HFFc6 (cell line): ENCODE measurements at regions not wholly inside any gene's neighbourhood (a gene's known extent, or its start where the extent isn't known, plus 50 kb on each side); places are given as distances from the start of the nearest gene placed in this dataset.

Experiments
- DNase-seq: peaks from one replicate; pipeline ENCODE4 v3.0.0-alpha.2; 2018
- H3K27ac Mint-ChIP-seq: 2 replicates; pipeline ENCODE4 v1.8.0; 2020; ENCODE audit warnings: mild to moderate bottlenecking, mixed read lengths
- H3K27me3 Mint-ChIP-seq: 2 replicates; pipeline ENCODE4 v1.8.0; 2021; ENCODE audit warnings: mild to moderate bottlenecking, moderate library complexity, mixed read lengths; ENCODE audit not compliant: insufficient read depth
- H3K36me3 Mint-ChIP-seq: 2 replicates; pipeline ENCODE4 v1.8.0; 2021; ENCODE audit warnings: low read depth, mixed read lengths
- H3K4me1 Mint-ChIP-seq: 2 replicates; pipeline ENCODE4 v1.8.0; 2020; ENCODE audit warnings: low read depth, mixed read lengths
- H3K4me3 Mint-ChIP-seq: 2 replicates; pipeline ENCODE4 v1.8.0; 2020; ENCODE audit warnings: mild to moderate bottlenecking, moderate library complexity, mixed read lengths
- H3K9me3 Mint-ChIP-seq: 2 replicates; pipeline ENCODE4 v1.8.0; 2020; ENCODE audit warnings: mild to moderate bottlenecking, mixed read lengths
- TF ChIP-seq, protein P1 (sequence below): fragments of 200-600 bp; sonication (generic); IDR thresholded peaks from 2 replicates; pipeline ENCODE4 v1.5.0; 2021; ENCODE audit warnings: antibody characterized with exemption, mild to moderate bottlenecking

DNA sequence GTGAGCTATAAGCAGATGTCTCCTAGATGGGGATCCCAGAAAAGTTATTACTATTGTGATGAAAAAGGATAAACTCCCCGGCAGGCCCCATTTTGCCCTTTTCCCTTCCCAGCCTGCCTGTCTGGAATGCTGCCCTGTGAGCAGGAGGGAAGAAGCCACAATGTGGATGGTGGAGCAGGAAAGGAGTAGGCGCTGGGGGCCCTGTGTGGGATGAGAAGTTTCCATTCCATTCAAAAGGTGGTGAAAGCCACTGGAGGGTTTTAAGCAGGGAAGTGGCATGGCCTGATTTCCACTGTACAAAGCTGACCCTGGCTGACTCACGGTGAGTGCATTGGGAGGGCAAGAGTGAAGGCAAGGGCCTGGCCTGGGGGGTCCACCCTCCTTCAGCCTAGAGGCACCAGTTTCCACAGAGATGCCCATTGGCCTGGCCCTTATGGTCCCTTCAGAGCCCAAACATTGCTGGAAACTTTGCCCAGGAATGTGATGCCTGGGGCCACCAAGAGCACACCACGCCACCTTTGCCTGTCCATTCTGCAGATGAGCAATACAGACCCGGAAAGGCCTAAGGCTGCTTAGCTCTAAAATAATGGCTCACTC is 206.9 kb downstream of the RPLP1 start:
- no peaks in the 10 kb centered on the region for H3K9me3 Mint-ChIP-seq
- no peaks in the 10 kb centered on the region for H3K4me1 Mint-ChIP-seq
- H3K4me3 Mint-ChIP-seq: no peak overlapping the region
- H3K36me3 Mint-ChIP-seq: no peaks in the 10 kb centered on the region
- TF ChIP-seq, protein P1, sequence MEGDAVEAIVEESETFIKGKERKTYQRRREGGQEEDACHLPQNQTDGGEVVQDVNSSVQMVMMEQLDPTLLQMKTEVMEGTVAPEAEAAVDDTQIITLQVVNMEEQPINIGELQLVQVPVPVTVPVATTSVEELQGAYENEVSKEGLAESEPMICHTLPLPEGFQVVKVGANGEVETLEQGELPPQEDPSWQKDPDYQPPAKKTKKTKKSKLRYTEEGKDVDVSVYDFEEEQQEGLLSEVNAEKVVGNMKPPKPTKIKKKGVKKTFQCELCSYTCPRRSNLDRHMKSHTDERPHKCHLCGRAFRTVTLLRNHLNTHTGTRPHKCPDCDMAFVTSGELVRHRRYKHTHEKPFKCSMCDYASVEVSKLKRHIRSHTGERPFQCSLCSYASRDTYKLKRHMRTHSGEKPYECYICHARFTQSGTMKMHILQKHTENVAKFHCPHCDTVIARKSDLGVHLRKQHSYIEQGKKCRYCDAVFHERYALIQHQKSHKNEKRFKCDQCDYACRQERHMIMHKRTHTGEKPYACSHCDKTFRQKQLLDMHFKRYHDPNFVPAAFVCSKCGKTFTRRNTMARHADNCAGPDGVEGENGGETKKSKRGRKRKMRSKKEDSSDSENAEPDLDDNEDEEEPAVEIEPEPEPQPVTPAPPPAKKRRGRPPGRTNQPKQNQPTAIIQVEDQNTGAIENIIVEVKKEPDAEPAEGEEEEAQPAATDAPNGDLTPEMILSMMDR: no peak
- no peak for DNase-seq
- no peak overlapping the region for H3K27ac Mint-ChIP-seq
- peaks cover 34% of the 10 kb centered on the region for H3K27me3 Mint-ChIP-seq

DNA sequence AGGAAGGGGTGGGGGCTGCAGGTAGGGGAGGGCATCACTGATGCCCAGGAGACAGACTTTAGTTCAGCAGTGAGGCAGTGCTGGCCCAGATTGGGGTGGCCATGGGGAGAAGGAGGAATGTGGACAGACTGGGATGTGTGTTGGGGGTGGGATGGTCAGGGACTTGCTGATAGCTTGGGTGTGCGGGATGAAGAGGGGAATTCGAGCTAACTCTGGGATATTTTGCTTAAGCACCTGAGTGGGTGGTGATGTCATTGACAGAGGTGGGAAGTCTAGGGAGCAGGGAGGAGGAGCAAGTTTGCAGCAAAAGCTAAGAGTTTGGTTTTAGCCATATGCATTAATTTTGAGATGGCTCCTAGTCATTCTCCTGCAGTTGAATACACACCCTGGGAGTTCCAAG is 207.5 kb downstream of the RPLP1 start:
- Mint-ChIP-seq H3K27me3 (peaks cover 39% of the 10 kb centered on the region), H3K9me3 (no peaks in the 10 kb centered on the region), H3K4me3 (no peak overlapping the region), H3K4me1 (no peaks in the 10 kb centered on the region), H3K36me3 (no peaks in the 10 kb centered on the region), H3K27ac (no peak overlapping the region)
- TF ChIP-seq, protein P1: no peak
- DNase-seq: no peak

DNA sequence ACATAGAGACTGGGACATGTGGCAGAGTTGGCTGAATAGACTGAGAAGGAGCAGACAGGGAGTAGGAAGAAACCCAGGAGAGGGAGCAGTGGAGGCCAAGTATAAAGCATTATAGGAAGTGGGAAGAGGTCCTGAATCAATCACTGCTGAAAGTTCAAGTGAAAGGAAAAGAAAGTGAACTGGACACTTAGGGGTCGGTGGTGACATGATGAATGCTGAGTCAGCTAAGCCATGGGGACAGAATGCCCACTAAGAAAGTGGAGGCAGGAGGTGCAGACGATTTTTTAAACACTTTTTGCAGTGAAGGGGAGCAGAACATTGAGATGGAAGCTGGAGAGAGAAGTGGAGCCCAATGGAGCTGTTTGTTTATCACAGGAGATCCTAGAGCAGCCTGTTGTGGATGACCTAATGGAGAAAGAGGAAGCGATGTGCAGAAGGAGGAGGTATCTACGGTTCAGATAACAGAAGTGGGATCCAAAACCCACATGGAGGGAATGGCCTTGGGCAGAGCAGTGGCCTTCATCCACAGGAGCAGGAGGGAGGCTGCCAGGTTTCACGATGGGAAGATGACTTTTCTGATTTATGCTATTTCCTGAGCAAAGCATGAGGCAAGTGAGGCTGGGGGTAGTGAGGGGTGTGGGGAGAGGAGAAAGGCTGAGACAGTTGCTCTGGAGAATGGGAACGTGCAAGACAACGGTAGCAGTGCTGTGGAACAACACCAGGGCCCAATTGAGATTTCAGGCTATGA is 208.2 kb downstream of the RPLP1 start:
- Mint-ChIP-seq H3K9me3 (no peaks in the 10 kb centered on the region), H3K36me3 (no peaks in the 10 kb centered on the region), H3K27ac (no peak overlapping the region), H3K4me1 (no peaks in the 10 kb centered on the region), H3K4me3 (no peak overlapping the region), H3K27me3 (peaks cover 38% of the 10 kb centered on the region)
- TF ChIP-seq, protein P1: no peak
- DNase-seq: no peak

DNA sequence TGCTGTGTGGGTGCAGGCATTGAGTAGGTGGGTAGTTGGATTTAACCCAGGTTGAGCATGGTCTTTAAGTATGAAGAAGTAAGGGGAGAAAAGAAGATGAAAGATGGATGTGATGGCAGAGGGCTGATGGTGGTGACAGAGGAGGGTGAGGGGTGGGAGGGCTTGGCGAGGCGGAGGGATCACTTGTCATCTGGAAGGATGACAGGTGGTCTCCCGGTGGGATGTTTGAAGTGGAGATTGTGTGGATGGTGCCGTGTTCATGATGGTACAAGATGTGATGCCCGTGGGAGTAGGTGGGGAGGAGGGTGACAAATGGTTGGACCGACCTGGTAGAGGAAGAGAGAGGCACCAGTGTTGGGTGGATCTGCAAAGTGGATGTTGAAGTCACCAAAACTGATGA is 208.8 kb downstream of the RPLP1 start:
- Mint-ChIP-seq H3K4me1 (no peaks in the 10 kb centered on the region), H3K36me3 (no peaks in the 10 kb centered on the region), H3K4me3 (no peak overlapping the region), H3K9me3 (no peaks in the 10 kb centered on the region), H3K27ac (no peak overlapping the region), H3K27me3 (peaks cover 38% of the 10 kb centered on the region)
- TF ChIP-seq, protein P1: no peak
- no peak for DNase-seq

DNA sequence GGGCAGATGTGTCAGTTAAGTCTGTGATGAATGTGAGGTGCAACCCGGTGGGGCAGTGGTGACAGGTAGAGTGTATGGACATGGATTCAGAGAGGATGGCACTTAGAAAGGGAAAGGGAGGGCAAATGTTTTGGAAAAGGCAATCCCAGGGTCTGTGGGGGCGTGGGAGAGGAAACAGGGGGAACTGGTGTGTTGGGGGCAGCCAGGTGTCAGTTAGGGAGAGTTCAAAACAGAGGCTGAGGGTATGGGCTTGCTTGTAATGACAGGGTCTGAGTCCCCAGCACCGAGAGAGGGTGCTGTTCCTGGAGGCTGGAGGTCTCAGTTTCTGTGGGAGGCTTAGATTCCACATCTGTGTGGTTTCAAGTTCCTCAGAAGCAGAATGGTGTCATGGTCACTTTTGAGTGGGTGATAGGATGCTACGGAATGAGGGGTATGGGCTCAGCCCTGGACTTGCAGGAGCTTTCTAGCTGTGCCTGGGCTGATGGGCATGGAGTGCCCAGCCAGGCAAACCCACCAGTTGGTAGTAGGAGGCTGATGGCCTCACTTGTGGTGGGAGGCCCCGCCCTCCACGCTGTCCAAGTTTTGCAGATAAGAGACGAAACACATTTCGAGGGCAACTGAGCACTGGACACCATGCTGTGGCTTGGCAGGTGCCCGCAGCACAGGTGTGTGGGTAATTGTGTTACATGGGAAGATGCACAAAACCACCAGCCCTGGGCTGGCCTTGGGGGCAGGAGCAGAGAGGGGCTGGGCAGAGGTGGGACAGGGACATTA is 209.4 kb downstream of the RPLP1 start:
- no peak for DNase-seq
- Mint-ChIP-seq H3K27me3 (peaks cover 33% of the 10 kb centered on the region), H3K27ac (no peak overlapping the region), H3K4me1 (no peaks in the 10 kb centered on the region), H3K4me3 (no peak overlapping the region), H3K36me3 (no peaks in the 10 kb centered on the region), H3K9me3 (no peaks in the 10 kb centered on the region)
- TF ChIP-seq, protein P1: no peak
